HG02852 (cell line): ENCODE measurements at regions not wholly inside any gene's neighbourhood (a gene's known extent, or its start where the extent isn't known, plus 50 kb on each side); places are given as distances from the start of the nearest gene placed in this dataset.

Experiments
- ATAC-seq: cut with Tn5 transposase; IDR thresholded peaks from one replicate; pipeline ENCODE4 v1.9.1; 2021; ENCODE audit warnings: mild to moderate bottlenecking, moderate library complexity; ENCODE audit not compliant: unreplicated experiment

DNA sequence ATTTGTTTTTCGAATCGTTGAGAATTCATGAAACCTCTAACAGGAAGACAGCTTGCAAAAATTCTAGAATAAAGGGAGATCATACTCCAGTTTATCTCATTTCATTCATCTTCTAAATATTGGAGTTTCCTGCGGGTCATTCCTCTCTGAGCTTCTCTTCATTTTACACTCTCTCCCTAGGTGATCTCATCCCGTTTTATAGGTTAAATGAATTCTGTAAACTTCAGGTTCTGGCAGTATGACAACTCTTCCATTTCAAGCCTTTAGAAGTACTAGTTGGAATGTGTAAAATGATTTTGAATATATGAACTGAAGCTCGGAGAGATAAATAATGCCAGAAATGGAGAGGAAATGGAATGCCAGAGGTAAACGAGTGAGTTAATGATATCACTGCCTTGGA, 312.4 kb downstream of the METTL4 start:
- ATAC-seq = no peak

DNA sequence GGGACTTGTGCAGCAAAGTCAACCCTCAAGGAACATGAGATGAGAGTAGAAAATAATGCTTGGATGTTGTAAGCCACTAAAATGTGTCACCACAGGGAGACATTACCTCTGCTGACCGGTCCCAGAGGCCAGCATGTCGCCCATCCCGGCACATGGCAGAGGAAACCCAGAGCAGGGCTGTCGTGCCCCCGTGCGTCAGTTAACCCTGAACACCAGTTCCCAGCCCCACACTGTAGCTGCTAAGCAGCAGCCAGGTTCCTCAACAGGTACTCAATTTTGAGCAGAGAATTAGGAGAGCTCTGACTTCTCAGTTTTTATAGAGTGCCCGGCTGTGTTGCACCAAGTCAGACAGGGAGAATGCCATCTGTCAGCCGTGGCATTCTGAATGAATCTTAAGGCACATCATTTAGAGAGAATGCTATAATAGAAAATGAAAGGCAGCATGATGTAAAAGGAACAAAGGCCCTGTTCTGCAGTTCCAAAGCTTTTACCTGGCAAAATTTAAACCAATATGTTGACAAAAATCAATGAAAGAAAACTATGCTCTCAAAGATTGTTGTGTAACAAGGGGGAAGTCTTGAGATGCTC, 307.9 kb downstream of the METTL4 start:
- no peak for ATAC-seq

DNA sequence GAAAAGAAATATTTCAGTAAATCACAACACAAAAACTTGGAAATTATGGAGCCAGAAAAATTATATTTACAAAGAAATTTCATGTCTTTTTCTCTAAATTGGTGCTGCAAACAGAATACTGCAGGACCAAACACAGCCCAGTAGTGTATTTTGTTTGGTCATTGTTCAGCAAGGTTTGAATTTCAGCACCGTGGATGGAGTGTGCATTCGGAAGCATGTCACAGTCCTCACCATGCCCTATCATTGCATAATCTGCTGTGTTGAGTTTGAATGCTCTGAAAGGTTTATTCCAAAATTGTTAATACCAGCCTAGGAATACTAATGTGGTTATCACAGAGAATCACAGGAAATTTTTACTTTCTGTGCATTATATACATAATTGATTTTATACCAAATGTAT, 296.7 kb downstream of the METTL4 start:
- no peak for ATAC-seq

DNA sequence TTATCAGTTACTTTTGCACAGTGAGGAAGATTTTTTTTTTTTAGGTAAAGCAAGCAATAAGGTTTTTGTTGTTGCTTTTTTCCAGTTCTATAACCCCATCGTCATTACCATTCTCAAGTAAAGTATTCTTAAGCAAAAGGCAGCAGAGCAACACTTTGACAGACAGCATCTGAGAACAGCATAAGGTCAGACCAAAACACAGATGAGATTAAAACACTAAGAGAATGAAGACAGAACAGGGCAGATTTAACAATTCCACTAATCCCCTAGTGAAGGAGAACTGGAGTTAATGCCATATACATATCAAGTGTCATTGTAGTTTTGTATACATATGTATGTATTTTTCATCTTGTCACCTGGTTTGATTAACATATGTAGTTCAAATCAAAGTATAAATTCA, 290.2 kb downstream of the METTL4 start:
- no peak for ATAC-seq

DNA sequence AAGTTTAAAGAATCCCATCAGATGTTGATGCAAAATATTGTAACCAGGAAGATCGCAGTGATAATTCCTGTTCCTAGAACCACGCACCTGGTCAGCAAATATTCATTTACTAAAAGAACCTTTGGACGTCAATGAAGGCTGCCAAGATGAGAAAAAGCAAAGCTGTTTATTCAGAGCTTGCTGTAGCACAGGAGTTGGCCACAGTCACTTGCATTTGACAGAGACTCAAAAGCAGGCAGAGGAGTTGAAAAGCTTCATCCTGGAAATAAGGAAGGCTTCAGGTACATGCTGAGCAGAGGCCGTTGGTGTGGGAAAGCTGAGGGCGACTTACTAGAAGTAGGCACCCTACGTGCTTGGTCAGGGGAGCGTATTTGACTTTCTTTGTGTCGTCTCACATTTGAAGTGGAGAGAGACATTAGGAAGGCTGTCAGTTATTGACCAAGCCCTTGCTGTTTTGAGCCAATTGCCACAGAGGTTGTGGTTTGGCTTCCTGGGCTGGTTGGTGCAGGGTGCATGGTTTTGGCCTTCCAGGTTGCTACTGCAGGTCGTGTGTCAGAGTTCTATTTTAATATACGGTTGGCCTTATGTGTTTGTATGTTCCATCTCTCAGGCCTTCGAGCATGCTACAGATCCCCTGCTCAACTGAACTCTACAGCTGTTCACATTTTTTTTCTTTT, 289.6 kb downstream of the METTL4 start:
- no peak for ATAC-seq

DNA sequence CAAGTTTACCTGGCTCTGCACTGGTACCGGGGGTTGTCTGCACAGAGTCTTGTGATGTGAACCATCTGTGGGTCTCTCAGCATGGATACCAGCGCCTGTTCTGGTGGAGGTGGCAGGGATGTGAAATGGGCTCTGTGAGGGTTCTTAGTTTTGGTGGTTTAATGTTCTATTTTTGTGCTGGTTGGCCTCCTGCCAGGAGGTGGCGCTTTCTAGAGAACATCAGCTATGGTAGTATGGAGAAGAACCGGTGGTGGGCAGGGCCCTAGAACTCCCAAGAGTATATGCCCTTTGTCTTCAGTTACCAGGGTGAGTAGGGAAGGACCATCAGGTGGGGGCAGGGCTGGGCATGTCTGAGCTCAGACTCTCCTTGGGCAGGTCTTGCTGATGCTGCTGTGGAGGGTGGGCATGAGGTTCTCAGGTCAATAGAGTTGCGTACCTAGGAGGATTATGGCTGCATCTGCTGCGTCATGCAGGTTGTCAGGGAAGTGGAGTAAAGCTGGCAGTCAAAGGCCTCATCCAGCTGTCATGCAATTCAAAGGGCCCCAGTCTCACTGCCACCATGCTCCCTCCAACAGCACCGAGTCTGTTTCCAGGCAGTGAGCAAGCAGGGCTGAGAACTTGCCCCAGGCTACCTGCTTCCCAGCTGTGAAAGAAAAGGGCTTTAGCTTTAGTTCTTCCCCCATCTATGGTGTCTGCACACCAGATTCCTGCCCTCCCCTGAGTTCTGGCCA, 278.0 kb downstream of the METTL4 start:
- ATAC-seq = no peak

DNA sequence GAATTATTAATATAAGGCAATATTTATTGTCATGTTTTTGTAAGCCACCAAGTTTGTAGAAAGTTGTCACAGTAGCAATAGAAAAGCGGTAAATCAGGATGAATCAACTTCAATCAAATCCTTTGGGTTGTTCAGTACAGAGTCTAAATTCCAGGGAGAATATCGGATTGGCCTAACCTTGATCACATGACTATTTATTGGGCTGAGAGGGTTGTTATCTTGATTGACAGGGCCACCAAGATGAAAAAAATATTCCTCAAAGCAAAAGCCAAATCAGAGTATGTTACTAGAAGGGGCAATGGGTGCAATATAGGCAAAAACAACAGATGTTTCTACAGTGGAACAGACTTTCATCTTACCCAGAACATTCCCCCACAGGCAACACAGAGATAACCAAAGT, 270.0 kb downstream of the METTL4 start:
- ATAC-seq = no peak

DNA sequence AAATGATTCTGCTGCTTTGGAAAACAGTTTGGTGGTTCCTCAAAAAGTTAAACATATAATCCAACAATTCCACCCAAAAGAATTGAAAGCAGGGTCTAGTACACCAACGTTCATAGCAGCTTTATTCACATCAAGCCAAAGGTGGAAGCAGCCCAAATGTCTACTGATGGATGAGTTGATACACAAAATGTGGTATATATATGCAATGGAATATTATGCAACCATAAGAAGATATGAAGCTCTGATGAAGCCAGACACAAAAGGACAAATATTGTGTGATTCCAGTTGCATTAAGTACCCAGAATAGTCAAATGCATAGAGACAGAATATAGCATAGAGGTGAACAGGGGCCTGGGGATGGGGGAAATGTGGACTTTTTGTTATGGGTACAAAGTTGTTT, 269.3 kb downstream of the METTL4 start:
- no peak for ATAC-seq

GRCh38 chr18:2302628-2303516, 268.4 kb downstream of the METTL4 start:
- no peak for ATAC-seq

DNA sequence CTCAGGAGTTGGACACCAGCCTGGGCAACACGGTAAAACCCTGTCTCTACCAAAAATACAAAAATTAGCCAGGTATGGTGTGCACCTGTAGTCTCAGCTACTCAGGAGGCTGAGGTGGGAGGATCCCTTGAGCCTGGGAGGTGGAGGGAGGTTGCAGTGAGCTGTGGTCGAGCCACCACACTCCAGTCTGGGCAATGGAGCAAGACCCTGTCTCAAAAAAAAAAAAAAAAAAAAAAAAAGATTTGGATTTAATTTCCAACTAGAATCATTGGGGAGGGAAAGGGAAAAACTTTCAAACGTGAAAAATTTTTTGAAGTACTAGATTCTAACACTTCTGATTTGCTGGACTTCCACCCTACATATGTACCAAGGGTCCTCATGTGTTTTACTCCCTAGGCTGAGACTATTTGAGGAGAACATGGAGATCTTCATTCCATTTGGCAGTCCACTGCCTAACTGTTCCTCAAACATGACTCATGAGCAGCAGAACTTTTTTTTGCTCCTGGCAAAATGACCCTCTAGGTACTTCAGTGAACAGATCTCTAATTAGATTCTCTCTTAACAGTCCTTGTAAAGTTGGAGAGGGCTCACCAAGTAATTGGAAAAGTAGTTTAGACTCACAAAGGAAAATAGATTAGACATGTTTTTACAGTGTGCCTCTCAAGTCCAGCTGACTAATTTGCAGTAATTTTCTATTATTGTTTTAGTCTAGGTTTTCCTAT, 267.6 kb downstream of the METTL4 start:
- ATAC-seq = no peak

DNA sequence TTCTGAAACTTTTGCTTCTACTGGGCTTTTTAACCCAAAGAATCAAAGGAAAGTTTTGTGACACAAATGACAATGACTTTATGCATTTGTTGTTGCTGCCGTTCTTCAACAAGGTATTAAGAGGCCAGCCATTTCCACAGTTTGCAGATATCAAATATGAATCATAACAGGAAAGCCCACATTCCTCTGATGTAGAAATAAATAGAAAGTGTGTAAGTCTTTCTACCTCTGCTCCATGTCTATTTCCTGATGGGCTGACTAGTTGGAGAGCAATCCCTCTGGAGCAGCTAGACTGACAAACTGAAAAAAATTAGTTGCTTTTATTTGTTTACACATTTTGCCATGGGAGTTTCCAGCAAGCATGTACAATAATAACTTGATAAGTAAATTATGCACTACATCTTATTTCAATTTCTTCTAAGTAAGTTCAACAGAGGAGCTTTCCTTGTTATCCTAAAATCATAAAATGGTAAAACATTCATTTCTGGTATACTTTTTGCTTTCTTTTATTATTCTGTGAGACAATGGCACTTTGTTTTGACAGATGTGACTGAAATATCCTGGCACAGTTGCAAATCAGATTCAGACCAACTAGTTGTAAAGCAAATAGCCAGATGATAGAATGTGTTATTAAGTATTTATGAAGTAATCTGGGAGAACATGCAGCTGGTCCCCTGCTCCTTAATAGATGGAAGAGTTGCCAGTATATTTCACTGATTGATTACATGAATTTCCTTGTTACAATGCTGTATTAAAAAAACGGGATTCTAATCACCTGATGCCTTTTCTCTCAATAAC, 266.7 kb downstream of the METTL4 start:
- no peak for ATAC-seq

DNA sequence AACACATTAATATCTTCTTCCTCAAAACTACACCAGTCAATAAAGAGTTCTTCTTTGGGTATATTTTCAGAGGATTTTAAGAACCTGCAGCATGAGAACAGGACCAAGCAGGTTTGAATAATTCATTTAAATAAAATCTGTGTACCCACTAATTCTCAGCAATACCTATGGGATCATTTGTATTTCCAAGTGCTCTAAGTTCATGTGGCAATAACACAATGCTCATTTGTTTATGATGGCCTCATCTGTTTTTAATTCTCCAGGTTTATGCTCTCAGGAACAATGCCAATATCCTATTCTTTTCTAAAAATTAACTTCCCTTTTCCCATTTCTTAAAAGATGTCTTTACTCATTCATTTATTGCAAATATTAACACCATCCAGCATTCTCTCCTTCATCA, 264.7 kb downstream of the METTL4 start:
- ATAC-seq = no peak

GRCh38 chr18:2310886-2311285, 260.4 kb downstream of the METTL4 start:
- no peak for ATAC-seq

DNA sequence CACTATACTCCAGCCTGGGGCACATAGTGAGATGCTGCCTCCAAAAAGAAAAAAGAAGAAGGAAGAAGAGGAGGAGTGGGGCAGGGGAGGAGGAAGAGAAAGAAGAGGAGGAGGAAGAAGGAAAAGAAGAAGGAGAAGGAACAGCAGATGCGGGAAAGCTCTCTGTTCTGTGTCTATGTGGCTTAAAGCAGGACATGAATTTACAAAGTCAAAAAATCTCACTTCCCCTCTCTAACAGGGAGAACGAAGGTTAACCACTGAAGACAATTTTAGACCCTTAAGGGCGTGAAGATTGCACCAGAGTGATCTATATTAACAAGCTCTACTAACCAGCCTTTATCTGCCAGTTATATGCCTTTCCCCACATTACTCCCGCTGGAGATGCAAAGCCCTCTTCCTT, 258.9 kb downstream of the METTL4 start:
- ATAC-seq = peak; percentile 86

DNA sequence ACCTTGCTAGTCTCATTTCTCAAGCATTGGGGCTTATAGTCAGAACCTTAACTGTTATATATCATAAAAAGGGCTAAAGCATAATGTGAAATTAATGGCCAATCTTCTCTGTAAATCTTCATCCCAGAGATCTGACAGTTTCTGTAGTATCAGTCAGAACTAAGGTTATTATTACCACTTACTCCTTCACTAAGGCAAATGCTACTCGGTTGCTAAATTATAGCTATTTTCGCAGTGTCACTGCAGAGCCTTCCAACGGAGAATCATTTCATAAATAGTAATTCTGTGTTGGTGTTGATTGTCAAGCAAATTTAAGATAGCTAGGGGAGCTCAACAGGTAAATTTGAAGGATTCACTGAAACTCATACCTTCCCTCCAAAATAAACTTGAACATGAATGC, 258.0 kb downstream of the METTL4 start:
- ATAC-seq = no peak

GRCh38 chr18:2316082-2316750, 255.1 kb downstream of the METTL4 start:
- ATAC-seq = no peak

DNA sequence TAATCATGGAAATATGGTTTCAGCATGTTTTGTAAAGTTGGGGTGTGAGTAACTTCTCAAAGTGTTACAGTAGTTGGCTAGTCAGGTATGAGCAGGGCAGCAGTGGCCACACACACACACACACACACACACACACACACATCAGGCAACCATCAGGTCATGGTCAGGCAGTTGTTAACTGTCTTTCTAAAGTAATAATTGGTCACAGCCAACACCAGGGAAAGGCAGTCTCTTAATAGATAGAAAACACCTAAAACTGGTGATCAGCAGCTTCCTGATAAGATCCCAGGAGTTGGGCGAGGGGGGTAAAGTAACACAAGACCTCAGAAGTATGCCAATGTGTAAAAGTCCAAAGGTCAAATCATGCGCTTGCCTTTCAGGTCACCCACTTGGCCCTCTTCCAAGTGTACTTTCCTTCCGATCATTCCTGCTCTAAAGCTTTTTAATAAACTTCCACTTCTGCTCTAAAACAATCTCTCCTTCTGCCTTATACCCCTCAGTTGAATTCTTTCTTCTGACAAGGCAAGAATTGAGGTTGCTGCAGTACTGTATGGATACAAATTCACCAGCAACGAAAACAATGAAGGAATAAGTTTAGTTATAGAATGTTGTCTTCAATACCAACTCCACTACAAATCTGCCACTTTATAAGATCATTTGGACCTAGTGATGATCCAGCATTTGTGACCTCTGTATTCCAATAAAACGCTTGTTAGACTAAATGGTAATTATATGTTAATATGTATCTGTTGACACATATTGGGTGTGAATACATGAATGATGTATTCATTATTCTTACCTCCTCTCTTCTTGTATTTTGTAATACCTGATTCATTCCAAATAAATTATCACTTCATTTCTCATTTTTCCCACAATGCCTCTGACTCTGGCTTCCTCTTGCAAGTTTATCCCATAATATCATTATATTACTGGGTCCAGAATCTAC, 254.3 kb downstream of the METTL4 start:
- ATAC-seq = no peak

- ATAC-seq = no peak
Observed at GRCh38 chr18:2324459-2324858, 246.8 kb downstream of the METTL4 start.
